ENCODE measurements at regions not wholly inside any gene's neighbourhood (a gene's known extent, or its start where the extent isn't known, plus 50 kb on each side); places are given as distances from the start of the nearest gene placed in this dataset.

GRCh38 chr18:42614619-42615293 lies 500.7 kb downstream of the RIT2 start:
- no peak for DNase-seq (ENCODE audit: low spot score)
- Histone ChIP-seq H3K27me3 (no peaks in the 10 kb centered on the region), H3K79me2 (ENCODE audit: low read depth) (no peaks in the 10 kb centered on the region), H4K20me1 (ENCODE audit: low read depth) (no peaks in the 10 kb centered on the region), H3F3A (ENCODE audit: low read depth) (no peaks in the 10 kb centered on the region), H3K9ac (no peak overlapping the region), H3K36me3 (no peaks in the 10 kb centered on the region), H3K9me3 (ENCODE audit: low read depth) (no peaks in the 10 kb centered on the region), H3K4me1 (peaks cover 7% of the 10 kb centered on the region), H2AFZ (replicated peaks) (peak overlapping the region; percentile 14), H3K4me2 (no peak overlapping the region), H3K4me3 (no peak overlapping the region), H3K27ac (no peak overlapping the region)
- TF ChIP-seq EZH2 (IDR thresholded peaks at IDR 0.05), result no peak
- no peak for TF ChIP-seq EZH2phosphoT487 (IDR thresholded peaks at IDR 0.05)
- TF ChIP-seq, protein P1, sequence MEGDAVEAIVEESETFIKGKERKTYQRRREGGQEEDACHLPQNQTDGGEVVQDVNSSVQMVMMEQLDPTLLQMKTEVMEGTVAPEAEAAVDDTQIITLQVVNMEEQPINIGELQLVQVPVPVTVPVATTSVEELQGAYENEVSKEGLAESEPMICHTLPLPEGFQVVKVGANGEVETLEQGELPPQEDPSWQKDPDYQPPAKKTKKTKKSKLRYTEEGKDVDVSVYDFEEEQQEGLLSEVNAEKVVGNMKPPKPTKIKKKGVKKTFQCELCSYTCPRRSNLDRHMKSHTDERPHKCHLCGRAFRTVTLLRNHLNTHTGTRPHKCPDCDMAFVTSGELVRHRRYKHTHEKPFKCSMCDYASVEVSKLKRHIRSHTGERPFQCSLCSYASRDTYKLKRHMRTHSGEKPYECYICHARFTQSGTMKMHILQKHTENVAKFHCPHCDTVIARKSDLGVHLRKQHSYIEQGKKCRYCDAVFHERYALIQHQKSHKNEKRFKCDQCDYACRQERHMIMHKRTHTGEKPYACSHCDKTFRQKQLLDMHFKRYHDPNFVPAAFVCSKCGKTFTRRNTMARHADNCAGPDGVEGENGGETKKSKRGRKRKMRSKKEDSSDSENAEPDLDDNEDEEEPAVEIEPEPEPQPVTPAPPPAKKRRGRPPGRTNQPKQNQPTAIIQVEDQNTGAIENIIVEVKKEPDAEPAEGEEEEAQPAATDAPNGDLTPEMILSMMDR (IDR thresholded peaks at IDR 0.05), result no peak
- Mint-ChIP-seq H3K36me3 (no peaks in the 10 kb centered on the region), H3K4me1 (peaks cover 6% of the 10 kb centered on the region), H3K4me3 (no peak overlapping the region), H3K9me3 (no peaks in the 10 kb centered on the region), H3K27ac (no peak overlapping the region), H3K27me3 (ENCODE audit: insufficient read depth, low read depth) (no peaks in the 10 kb centered on the region)

DNA sequence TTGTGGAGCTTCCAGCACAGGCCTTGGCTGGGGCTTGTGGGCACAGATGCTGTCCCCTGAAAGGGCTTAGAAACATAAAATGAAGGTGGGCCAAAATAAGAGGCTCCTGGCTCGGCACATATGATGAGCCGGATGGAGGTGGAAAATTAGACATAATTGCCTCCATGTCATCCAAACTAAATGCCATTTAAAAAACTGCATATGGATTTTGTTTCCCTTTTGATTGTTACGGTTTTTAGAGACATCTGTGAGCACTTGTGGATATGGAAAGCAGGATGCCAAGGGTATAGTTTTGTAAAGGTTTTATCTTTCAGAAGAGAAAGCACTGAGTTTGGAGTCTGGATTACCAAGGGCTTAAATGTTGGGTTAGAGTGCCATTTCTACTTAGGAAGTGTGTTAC lies 498.3 kb downstream of the RIT2 start:
- H3K79me2 ChIP-seq (ENCODE audit: low read depth), result no peaks in the 10 kb centered on the region
- no peaks in the 10 kb centered on the region for H3F3A ChIP-seq (ENCODE audit: low read depth)
- Mint-ChIP-seq H3K9me3 (no peaks in the 10 kb centered on the region), H3K4me3 (no peak overlapping the region), H3K27ac (no peak overlapping the region), H3K36me3 (no peaks in the 10 kb centered on the region), H3K4me1 (peaks cover 11% of the 10 kb centered on the region), H3K27me3 (ENCODE audit: insufficient read depth, low read depth) (peaks cover 2% of the 10 kb centered on the region)
- no peak overlapping the region for H3K4me2 ChIP-seq
- H3K9me3 ChIP-seq (ENCODE audit: low read depth), result no peaks in the 10 kb centered on the region
- H2AFZ ChIP-seq (replicated peaks), result no peak overlapping the region
- H3K27me3 ChIP-seq, result no peaks in the 10 kb centered on the region
- peaks cover 7% of the 10 kb centered on the region for H3K4me1 ChIP-seq
- no peaks in the 10 kb centered on the region for H3K36me3 ChIP-seq
- H4K20me1 ChIP-seq (ENCODE audit: low read depth), result no peaks in the 10 kb centered on the region
- H3K4me3 ChIP-seq, result no peak overlapping the region
- H3K27ac ChIP-seq, result no peak overlapping the region
- TF ChIP-seq EZH2phosphoT487 (IDR thresholded peaks at IDR 0.05) (no peak), EZH2 (IDR thresholded peaks at IDR 0.05) (no peak)
- TF ChIP-seq, protein P1 (IDR thresholded peaks at IDR 0.05), result no peak
- H3K9ac ChIP-seq, result no peak overlapping the region
- DNase-seq (ENCODE audit: low spot score), result no peak

DNA sequence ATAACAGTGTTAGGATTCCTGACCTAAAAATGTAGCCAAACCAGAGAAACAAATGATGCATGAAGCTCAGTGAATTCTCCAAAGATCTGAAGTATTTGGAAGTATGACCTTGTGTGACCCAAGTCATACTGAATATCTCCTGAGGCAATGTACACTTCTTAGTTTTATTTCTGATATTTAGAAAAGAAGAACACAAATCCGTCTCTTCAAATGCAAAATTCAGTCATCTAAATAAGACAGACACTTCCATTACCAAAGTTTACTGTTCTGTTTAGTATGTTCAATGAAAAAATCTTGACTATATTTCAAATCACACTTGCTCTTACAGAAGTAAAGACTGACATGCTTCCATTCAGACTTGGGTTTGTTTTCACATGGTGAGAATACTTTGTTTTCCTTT lies 495.7 kb downstream of the RIT2 start:
- Histone ChIP-seq H3K36me3 (no peaks in the 10 kb centered on the region), H3K27ac (no peak overlapping the region), H3K9me3 (ENCODE audit: low read depth) (no peaks in the 10 kb centered on the region), H3K79me2 (ENCODE audit: low read depth) (no peaks in the 10 kb centered on the region), H4K20me1 (ENCODE audit: low read depth) (no peaks in the 10 kb centered on the region), H3F3A (ENCODE audit: low read depth) (no peaks in the 10 kb centered on the region), H3K4me3 (no peak overlapping the region), H3K4me2 (no peak overlapping the region), H2AFZ (replicated peaks) (no peak overlapping the region), H3K4me1 (peaks cover 5% of the 10 kb centered on the region), H3K27me3 (no peaks in the 10 kb centered on the region), H3K9ac (no peak overlapping the region)
- Mint-ChIP-seq H3K4me3 (no peak overlapping the region), H3K27me3 (ENCODE audit: insufficient read depth, low read depth) (peaks cover 2% of the 10 kb centered on the region), H3K36me3 (no peaks in the 10 kb centered on the region), H3K27ac (no peak overlapping the region), H3K9me3 (no peaks in the 10 kb centered on the region), H3K4me1 (peaks cover 11% of the 10 kb centered on the region)
- no peak for DNase-seq (ENCODE audit: low spot score)
- TF ChIP-seq EZH2 (IDR thresholded peaks at IDR 0.05) (no peak), EZH2phosphoT487 (IDR thresholded peaks at IDR 0.05) (no peak)
- TF ChIP-seq, protein P1 (IDR thresholded peaks at IDR 0.05), result no peak

Data from neural progenitor cell (in vitro differentiated cells).